OCI-LY7 (cell line): ENCODE measurements at regions not wholly inside any gene's neighbourhood (a gene's known extent, or its start where the extent isn't known, plus 50 kb on each side); places are given as distances from the start of the nearest gene placed in this dataset.
"Not testable (repeated sequence)": the region's sequence is repeated elsewhere in the genome, so short reads cannot be mapped to it uniquely, and the experiment has no call there.

Experiments
- CTCF ChIP-seq: fragments of 200-600 bp; sonication (generic); conservative IDR thresholded peaks from 2 replicates; pipeline ENCODE4 v1.5.1; 2014; ENCODE audit warnings: mild to moderate bottlenecking, antibody characterized with exemption, low read length, moderate library complexity, mixed read lengths
- EZH2phosphoT487 ChIP-seq: fragments of 200-600 bp; sonication (generic); IDR thresholded peaks from 2 replicates; pipeline ENCODE4 v1.6.1; 2018; ENCODE audit warnings: low read depth, borderline replicate concordance, mild to moderate bottlenecking, mixed run types, antibody characterized with exemption, low read length, moderate library complexity, mixed read lengths

- TF ChIP-seq CTCF, EZH2phosphoT487: not testable (repeated sequence)
Measured at GRCh38 chr21:5128261-5128660, 5393.1 kb upstream of the TPTE start.
